RCC 7860 (cell line): ENCODE measurements at regions not wholly inside any gene's neighbourhood (a gene's known extent, or its start where the extent isn't known, plus 50 kb on each side); places are given as distances from the start of the nearest gene placed in this dataset.

Experiments used
- DNase-seq: peaks from one replicate; pipeline ENCODE4 v3.0.0-alpha.2; 2015; ENCODE audit warnings: low spot score
- FAIRE-seq: peaks from 2 replicates; lab custom pipeline; 2012; peaks lifted over from hg19 to GRCh38; lab: Jason Lieb, UNC

- no peak for FAIRE-seq
- DNase-seq = no peak
These were observed 76.8 kb upstream of the PELI1 start for GRCh38 chr2:64220894-64221617.

GRCh38 chr2:64221935-64222334 lies 77.7 kb upstream of the PELI1 start:
- FAIRE-seq (no peak), DNase-seq (no peak)

GRCh38 chr2:64222351-64222750 lies 78.1 kb upstream of the PELI1 start:
- no peak for FAIRE-seq
- no peak for DNase-seq

- no peak for DNase-seq
- FAIRE-seq = no peak
These were observed 78.8 kb upstream of the PELI1 start for GRCh38 chr2:64223055-64223454.

- peak; percentile 13 for DNase-seq
- FAIRE-seq = no peak
These were observed 81.3 kb upstream of the PELI1 start for GRCh38 chr2:64225491-64225890.

- FAIRE-seq (no peak), DNase-seq (no peak)
These were observed 82.4 kb upstream of the PELI1 start for GRCh38 chr2:64226611-64227010.

GRCh38 chr2:64227603-64228125 lies 83.4 kb upstream of the PELI1 start:
- FAIRE-seq = no peak
- no peak for DNase-seq

GRCh38 chr2:64228126-64228678 lies 84.0 kb upstream of the PELI1 start:
- DNase-seq (no peak), FAIRE-seq (no peak)

- FAIRE-seq (no peak), DNase-seq (no peak)
These were observed 84.7 kb upstream of the PELI1 start for GRCh38 chr2:64228918-64229317.

GRCh38 chr2:64230540-64230939 lies 86.3 kb upstream of the PELI1 start:
- FAIRE-seq (no peak), DNase-seq (no peak)

- no peak for DNase-seq
- FAIRE-seq = no peak
These were observed 88.0 kb upstream of the PELI1 start for GRCh38 chr2:64232266-64232665.

- FAIRE-seq (no peak), DNase-seq (no peak)
These were observed 89.2 kb upstream of the PELI1 start for GRCh38 chr2:64233376-64233922.

GRCh38 chr2:64234150-64234549 lies 89.9 kb upstream of the PELI1 start:
- no peak for FAIRE-seq
- no peak for DNase-seq

- FAIRE-seq = peak; percentile 86
- peak; percentile 17 for DNase-seq
These were observed 90.6 kb upstream of the PELI1 start for GRCh38 chr2:64234785-64235184.

GRCh38 chr2:64237266-64237665 lies 93.0 kb upstream of the PELI1 start:
- DNase-seq (no peak), FAIRE-seq (no peak)

GRCh38 chr2:64238799-64239198 lies 94.6 kb upstream of the PELI1 start:
- FAIRE-seq (no peak), DNase-seq (no peak)

- no peak for FAIRE-seq
- DNase-seq = no peak
These were observed 99.1 kb upstream of the PELI1 start for GRCh38 chr2:64243081-64244036.

GRCh38 chr2:64244037-64244416 lies 99.8 kb upstream of the PELI1 start:
- DNase-seq = no peak
- FAIRE-seq = no peak

- no peak for DNase-seq
- no peak for FAIRE-seq
These were observed 101.4 kb upstream of the PELI1 start for GRCh38 chr2:64245631-64246030.

GRCh38 chr2:64246962-64247361 lies 102.7 kb upstream of the PELI1 start:
- FAIRE-seq (no peak), DNase-seq (no peak)

- FAIRE-seq (no peak), DNase-seq (no peak)
These were observed 105.2 kb upstream of the PELI1 start for GRCh38 chr2:64249426-64249825.
